Sigmoid colon (tissue), 3 donors: ENCODE measurements at regions not wholly inside any gene's neighbourhood (a gene's known extent, or its start where the extent isn't known, plus 50 kb on each side); places are given as distances from the start of the nearest gene placed in this dataset.

Experiments used
- POLR2A ChIP-seq, 2 donors: fragments of 450-650 bp; IDR thresholded peaks; one replicate each; pipeline ENCODE4 v1.6.1; 2016; ENCODE audit warnings: antibody characterized with exemption in 2 of 2, mild to moderate bottlenecking in 2 of 2, moderate library complexity in 2 of 2
- TF ChIP-seq, protein P1 (sequence below), 4 experiments: fragments of 450-650 bp in 3 of 4; fragments of 200-600 bp in 1 of 4; IDR thresholded peaks; one replicate each; pipeline ENCODE4 v1.5.1; 2016 to 2019; ENCODE audit warnings: antibody characterized with exemption in 4 of 4, mild to moderate bottlenecking in 3 of 4, moderate library complexity in 2 of 4

DNA sequence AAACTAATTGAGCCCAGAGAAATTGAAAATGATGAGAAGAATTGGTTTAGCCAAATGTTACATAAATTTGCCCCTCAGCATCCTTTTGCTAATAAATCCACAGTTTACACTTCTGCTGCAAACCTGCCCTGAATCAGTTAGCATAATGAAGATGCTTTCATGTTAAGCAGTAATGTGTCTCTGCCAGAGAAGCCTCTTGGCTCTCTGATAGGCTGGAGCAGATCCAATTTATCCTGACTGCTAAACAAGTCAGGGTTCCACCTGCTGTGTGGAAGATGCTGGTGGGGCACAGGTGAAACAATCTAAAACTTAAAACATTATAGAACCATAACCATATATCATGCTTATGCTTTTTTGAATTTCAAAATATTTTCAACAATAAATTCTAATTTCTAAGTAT is 946.8 kb downstream of the OTOL1 start:
- TF ChIP-seq, protein P1, sequence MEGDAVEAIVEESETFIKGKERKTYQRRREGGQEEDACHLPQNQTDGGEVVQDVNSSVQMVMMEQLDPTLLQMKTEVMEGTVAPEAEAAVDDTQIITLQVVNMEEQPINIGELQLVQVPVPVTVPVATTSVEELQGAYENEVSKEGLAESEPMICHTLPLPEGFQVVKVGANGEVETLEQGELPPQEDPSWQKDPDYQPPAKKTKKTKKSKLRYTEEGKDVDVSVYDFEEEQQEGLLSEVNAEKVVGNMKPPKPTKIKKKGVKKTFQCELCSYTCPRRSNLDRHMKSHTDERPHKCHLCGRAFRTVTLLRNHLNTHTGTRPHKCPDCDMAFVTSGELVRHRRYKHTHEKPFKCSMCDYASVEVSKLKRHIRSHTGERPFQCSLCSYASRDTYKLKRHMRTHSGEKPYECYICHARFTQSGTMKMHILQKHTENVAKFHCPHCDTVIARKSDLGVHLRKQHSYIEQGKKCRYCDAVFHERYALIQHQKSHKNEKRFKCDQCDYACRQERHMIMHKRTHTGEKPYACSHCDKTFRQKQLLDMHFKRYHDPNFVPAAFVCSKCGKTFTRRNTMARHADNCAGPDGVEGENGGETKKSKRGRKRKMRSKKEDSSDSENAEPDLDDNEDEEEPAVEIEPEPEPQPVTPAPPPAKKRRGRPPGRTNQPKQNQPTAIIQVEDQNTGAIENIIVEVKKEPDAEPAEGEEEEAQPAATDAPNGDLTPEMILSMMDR (IDR thresholded peaks at IDR 0.05), result no peak
- no peak for TF ChIP-seq POLR2A (IDR thresholded peaks at IDR 0.05)
